ENCODE measurements at regions not wholly inside any gene's neighbourhood (a gene's known extent, or its start where the extent isn't known, plus 50 kb on each side); places are given as distances from the start of the nearest gene placed in this dataset.
A peak's percentile ranks its signal among the peaks of the same experiment; 100 is the strongest.

GRCh38 chr9:129335464-129336129 is 157.5 kb upstream of the IER5L start:
- DNase-seq (ENCODE audit: low read depth, low spot score), result no peak
- no peaks in the 10 kb centered on the region for H3K36me3 ChIP-seq (ENCODE audit: insufficient read depth, insufficient read length, low read length)
- TF ChIP-seq ZNF274 (IDR thresholded peaks at IDR 0.05; ENCODE audit: low read depth, low read length), result no peak
- no peak for TF ChIP-seq SUZ12 (IDR thresholded peaks at IDR 0.05; ENCODE audit: extremely low read depth, insufficient read depth, insufficient read length)
- TF ChIP-seq YY1 (IDR thresholded peaks at IDR 0.05; ENCODE audit: insufficient read depth, insufficient read length), result no peak
- H3K9ac ChIP-seq (ENCODE audit: insufficient read length, low read depth), result peak overlapping the region; percentile 51
- no peaks in the 10 kb centered on the region for H3K27me3 ChIP-seq (ENCODE audit: insufficient read depth, insufficient read length)
- peaks cover 7% of the 10 kb centered on the region; the same call in 1 of the 2 replicates for H3K9me3 ChIP-seq (ENCODE audit: insufficient read depth, low read length)
- peaks cover 36% of the 10 kb centered on the region for H3K4me1 ChIP-seq (ENCODE audit: insufficient read depth, insufficient read length)
- H3K4me3 ChIP-seq (ENCODE audit: insufficient read length, low read depth), result no peak overlapping the region

- H3K27me3 ChIP-seq (ENCODE audit: insufficient read depth, insufficient read length), result no peaks in the 10 kb centered on the region
- TF ChIP-seq SUZ12 (IDR thresholded peaks at IDR 0.05; ENCODE audit: extremely low read depth, insufficient read depth, insufficient read length), result no peak
- no peak for TF ChIP-seq YY1 (IDR thresholded peaks at IDR 0.05; ENCODE audit: insufficient read depth, insufficient read length)
- TF ChIP-seq ZNF274 (IDR thresholded peaks at IDR 0.05; ENCODE audit: low read depth, low read length), result no peak
- H3K4me1 ChIP-seq (ENCODE audit: insufficient read depth, insufficient read length), result peaks cover 30% of the 10 kb centered on the region
- peak overlapping the region; percentile 31 for H3K4me3 ChIP-seq (ENCODE audit: insufficient read length, low read depth)
- no peaks in the 10 kb centered on the region for H3K36me3 ChIP-seq (ENCODE audit: insufficient read depth, insufficient read length, low read length)
- peaks cover 13% of the 10 kb centered on the region; the same call in 1 of the 2 replicates for H3K9me3 ChIP-seq (ENCODE audit: insufficient read depth, low read length)
- peak; percentile 93 for DNase-seq (ENCODE audit: low read depth, low spot score)
- H3K9ac ChIP-seq (ENCODE audit: insufficient read length, low read depth), result peak overlapping the region; percentile 94
These were observed 156.3 kb upstream of the IER5L start for GRCh38 chr9:129334105-129334935.

GRCh38 chr9:129333617-129334104 is 155.6 kb upstream of the IER5L start:
- TF ChIP-seq ZNF274 (IDR thresholded peaks at IDR 0.05; ENCODE audit: low read depth, low read length) (no peak), SUZ12 (IDR thresholded peaks at IDR 0.05; ENCODE audit: extremely low read depth, insufficient read depth, insufficient read length) (no peak), YY1 (IDR thresholded peaks at IDR 0.05; ENCODE audit: insufficient read depth, insufficient read length) (no peak)
- Histone ChIP-seq H3K27me3 (ENCODE audit: insufficient read depth, insufficient read length) (no peaks in the 10 kb centered on the region), H3K4me1 (ENCODE audit: insufficient read depth, insufficient read length) (peaks cover 24% of the 10 kb centered on the region), H3K4me3 (ENCODE audit: insufficient read length, low read depth) (peak overlapping the region; percentile 8), H3K9me3 (ENCODE audit: insufficient read depth, low read length) (peaks cover 13% of the 10 kb centered on the region; the same call in 1 of the 2 replicates), H3K36me3 (ENCODE audit: insufficient read depth, insufficient read length, low read length) (no peaks in the 10 kb centered on the region), H3K9ac (ENCODE audit: insufficient read length, low read depth) (peak overlapping the region; percentile 94)
- DNase-seq (ENCODE audit: low read depth, low spot score), result no peak

GRCh38 chr9:129332581-129332980 is 154.5 kb upstream of the IER5L start:
- no peak overlapping the region for H3K4me3 ChIP-seq (ENCODE audit: insufficient read length, low read depth)
- no peaks in the 10 kb centered on the region for H3K36me3 ChIP-seq (ENCODE audit: insufficient read depth, insufficient read length, low read length)
- no peaks in the 10 kb centered on the region for H3K27me3 ChIP-seq (ENCODE audit: insufficient read depth, insufficient read length)
- peaks cover 25% of the 10 kb centered on the region for H3K4me1 ChIP-seq (ENCODE audit: insufficient read depth, insufficient read length)
- H3K9ac ChIP-seq (ENCODE audit: insufficient read length, low read depth), result peak overlapping the region; percentile 36
- no peak for DNase-seq (ENCODE audit: low read depth, low spot score)
- H3K9me3 ChIP-seq (ENCODE audit: insufficient read depth, low read length), result peaks cover 13% of the 10 kb centered on the region; the same call in 1 of the 2 replicates
- TF ChIP-seq ZNF274 (IDR thresholded peaks at IDR 0.05; ENCODE audit: low read depth, low read length) (no peak), YY1 (IDR thresholded peaks at IDR 0.05; ENCODE audit: insufficient read depth, insufficient read length) (no peak), SUZ12 (IDR thresholded peaks at IDR 0.05; ENCODE audit: extremely low read depth, insufficient read depth, insufficient read length) (no peak)

- no peaks in the 10 kb centered on the region for H3K27me3 ChIP-seq (ENCODE audit: insufficient read depth, insufficient read length)
- DNase-seq (ENCODE audit: low read depth, low spot score), result no peak
- peaks cover 25% of the 10 kb centered on the region for H3K4me1 ChIP-seq (ENCODE audit: insufficient read depth, insufficient read length)
- peak overlapping the region; percentile 36 for H3K9ac ChIP-seq (ENCODE audit: insufficient read length, low read depth)
- TF ChIP-seq YY1 (IDR thresholded peaks at IDR 0.05; ENCODE audit: insufficient read depth, insufficient read length) (no peak), ZNF274 (IDR thresholded peaks at IDR 0.05; ENCODE audit: low read depth, low read length) (no peak), SUZ12 (IDR thresholded peaks at IDR 0.05; ENCODE audit: extremely low read depth, insufficient read depth, insufficient read length) (no peak)
- H3K4me3 ChIP-seq (ENCODE audit: insufficient read length, low read depth), result no peak overlapping the region
- peaks cover 13% of the 10 kb centered on the region; the same call in 1 of the 2 replicates for H3K9me3 ChIP-seq (ENCODE audit: insufficient read depth, low read length)
- no peaks in the 10 kb centered on the region for H3K36me3 ChIP-seq (ENCODE audit: insufficient read depth, insufficient read length, low read length)
These were observed 153.9 kb upstream of the IER5L start for GRCh38 chr9:129331772-129332500.

- DNase-seq (ENCODE audit: low read depth, low spot score), result no peak
- no peak for TF ChIP-seq SUZ12 (IDR thresholded peaks at IDR 0.05; ENCODE audit: extremely low read depth, insufficient read depth, insufficient read length)
- TF ChIP-seq YY1 (IDR thresholded peaks at IDR 0.05; ENCODE audit: insufficient read depth, insufficient read length), result no peak
- no peak for TF ChIP-seq ZNF274 (IDR thresholded peaks at IDR 0.05; ENCODE audit: low read depth, low read length)
- Histone ChIP-seq H3K4me3 (ENCODE audit: insufficient read length, low read depth) (no peak overlapping the region), H3K36me3 (ENCODE audit: insufficient read depth, insufficient read length, low read length) (no peaks in the 10 kb centered on the region), H3K4me1 (ENCODE audit: insufficient read depth, insufficient read length) (peaks cover 27% of the 10 kb centered on the region), H3K9me3 (ENCODE audit: insufficient read depth, low read length) (peaks cover 13% of the 10 kb centered on the region; the same call in 1 of the 2 replicates), H3K27me3 (ENCODE audit: insufficient read depth, insufficient read length) (no peaks in the 10 kb centered on the region), H3K9ac (ENCODE audit: insufficient read length, low read depth) (no peak overlapping the region)
These were observed 153.4 kb upstream of the IER5L start for GRCh38 chr9:129331493-129331765.
